GM12872 (cell line): ENCODE measurements at regions not wholly inside any gene's neighbourhood (a gene's known extent, or its start where the extent isn't known, plus 50 kb on each side); places are given as distances from the start of the nearest gene placed in this dataset.

ENCODE experiments used
- TF ChIP-seq, protein P1 (sequence below): IDR thresholded peaks from 3 replicates; pipeline ENCODE4 v1.5.1; 2011; ENCODE audit warnings: low read depth, mild to moderate bottlenecking, low read length, moderate library complexity; ENCODE audit not compliant: insufficient read depth

DNA sequence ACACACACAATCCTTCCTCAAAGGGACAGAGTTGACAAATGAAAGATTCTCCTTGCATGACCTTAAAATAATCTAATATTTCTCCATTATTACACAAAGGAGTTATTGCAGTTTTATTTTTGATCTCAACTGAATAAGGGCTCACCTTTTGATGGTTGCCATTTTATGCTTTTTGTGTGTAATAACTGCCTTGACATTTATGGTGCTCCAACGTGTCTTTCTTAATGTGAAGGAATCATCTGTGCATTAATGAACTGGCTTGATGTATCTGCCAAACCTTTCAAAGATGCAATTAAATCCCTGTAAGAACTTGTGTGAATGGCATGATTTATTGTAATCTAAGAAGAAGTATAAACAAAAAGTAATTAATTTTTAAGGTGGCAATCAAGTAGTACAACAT lies 1519.8 kb upstream of the CDH9 start:
- TF ChIP-seq, protein P1, sequence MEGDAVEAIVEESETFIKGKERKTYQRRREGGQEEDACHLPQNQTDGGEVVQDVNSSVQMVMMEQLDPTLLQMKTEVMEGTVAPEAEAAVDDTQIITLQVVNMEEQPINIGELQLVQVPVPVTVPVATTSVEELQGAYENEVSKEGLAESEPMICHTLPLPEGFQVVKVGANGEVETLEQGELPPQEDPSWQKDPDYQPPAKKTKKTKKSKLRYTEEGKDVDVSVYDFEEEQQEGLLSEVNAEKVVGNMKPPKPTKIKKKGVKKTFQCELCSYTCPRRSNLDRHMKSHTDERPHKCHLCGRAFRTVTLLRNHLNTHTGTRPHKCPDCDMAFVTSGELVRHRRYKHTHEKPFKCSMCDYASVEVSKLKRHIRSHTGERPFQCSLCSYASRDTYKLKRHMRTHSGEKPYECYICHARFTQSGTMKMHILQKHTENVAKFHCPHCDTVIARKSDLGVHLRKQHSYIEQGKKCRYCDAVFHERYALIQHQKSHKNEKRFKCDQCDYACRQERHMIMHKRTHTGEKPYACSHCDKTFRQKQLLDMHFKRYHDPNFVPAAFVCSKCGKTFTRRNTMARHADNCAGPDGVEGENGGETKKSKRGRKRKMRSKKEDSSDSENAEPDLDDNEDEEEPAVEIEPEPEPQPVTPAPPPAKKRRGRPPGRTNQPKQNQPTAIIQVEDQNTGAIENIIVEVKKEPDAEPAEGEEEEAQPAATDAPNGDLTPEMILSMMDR: no peak

DNA sequence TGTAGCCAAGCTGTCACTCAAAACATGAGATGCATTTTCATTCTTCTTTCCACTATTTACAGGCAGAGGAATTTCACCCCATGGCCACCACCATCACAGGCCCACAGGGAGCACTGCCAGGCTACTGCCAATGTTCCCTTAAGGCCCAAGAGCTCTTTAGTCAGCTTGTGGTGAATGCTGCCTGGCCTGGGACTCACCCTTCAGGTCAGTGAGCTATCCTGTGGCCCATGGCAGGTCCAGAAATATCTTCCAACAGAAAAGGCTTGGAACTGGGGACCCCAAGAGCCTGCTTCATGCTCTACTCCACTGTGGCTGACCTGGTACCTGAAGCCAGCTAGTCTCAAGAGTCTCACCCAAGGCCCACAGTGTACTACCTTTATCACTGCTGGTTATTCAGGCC lies 1518.7 kb upstream of the CDH9 start:
- TF ChIP-seq, protein P1: no peak

DNA sequence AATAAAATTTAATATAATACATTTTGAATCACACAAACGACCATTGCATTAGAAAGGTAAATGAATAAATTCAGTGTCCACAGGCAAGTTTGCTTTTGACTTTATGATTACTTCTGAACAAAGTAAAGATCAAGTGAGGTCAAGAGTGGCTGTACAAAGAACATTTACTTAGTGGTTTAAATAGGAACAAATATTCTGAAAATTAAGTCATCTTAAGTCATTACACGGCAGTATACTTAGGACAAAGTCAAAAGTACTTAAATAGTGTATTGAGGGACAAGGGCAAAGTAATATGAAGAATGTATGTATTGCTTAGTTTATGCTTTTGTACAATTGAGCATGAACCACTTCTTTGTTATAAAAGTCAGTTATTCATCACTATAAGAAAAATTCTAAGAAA lies 1511.2 kb upstream of the CDH9 start:
- TF ChIP-seq, protein P1: no peak

DNA sequence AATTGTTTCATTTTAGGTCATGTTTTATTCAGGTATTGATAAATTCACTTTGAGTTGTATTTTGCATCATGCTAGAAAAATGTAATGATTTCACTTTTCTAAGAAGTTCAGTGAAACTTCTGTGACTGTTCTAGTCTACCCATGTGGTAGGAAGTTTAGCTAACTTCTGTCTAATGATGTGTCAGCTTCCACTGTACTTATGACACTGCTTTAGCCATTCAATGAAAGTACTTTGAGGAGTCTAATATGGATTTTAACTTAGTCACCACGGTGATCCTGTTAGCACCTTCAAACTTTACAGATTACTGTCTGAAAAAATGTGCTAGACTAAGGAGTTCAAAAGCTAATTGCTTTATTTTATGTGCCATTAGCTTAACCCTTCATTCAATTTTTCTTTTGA lies 1510.5 kb upstream of the CDH9 start:
- TF ChIP-seq, protein P1: no peak

DNA sequence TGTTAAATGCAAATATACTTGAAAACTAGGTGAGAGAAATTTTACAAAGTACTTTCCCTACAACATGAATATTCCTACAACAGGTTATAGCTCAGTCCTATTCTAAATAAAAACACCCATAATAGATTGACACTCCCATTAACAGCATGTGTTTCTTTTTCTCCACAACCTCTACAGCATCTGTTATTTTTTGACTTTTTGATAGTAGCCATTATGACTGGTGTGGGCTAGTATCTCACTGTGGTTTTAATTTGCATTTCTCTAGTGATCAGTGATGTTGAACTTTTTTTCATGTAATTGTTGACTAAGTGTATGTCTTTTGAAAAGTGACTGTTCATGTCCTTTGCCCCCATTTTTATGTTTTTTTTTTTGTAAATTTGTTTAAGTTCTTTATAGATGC lies 1506.1 kb upstream of the CDH9 start:
- TF ChIP-seq, protein P1: no peak

DNA sequence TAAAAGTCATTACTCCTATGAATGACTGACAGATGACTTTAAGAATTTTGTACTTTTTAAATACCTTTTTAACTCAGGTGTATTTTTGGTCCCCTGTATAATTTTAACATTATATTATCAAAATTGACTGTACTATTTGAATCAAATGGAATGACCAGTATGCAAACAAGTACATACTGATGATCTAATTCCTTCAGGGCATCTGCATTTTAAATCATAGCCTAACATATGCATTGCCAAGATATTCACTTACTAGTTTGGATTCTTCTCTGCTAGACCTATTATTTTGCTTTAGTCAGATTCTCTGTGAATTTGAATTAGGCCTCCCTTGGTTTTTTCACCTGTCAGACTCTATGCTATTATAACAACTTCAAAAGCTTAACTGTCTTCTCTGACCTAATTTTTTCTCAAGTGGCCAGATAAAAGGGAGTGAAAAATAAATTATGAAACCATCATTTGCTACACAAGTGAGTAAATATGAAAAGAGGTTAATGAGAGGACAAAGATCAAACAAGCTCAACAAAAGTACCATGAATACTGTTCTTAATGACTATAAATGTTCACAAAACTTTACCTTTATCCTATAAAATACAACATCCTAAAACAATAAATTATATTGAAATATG lies 1505.2 kb upstream of the CDH9 start:
- TF ChIP-seq, protein P1: no peak

DNA sequence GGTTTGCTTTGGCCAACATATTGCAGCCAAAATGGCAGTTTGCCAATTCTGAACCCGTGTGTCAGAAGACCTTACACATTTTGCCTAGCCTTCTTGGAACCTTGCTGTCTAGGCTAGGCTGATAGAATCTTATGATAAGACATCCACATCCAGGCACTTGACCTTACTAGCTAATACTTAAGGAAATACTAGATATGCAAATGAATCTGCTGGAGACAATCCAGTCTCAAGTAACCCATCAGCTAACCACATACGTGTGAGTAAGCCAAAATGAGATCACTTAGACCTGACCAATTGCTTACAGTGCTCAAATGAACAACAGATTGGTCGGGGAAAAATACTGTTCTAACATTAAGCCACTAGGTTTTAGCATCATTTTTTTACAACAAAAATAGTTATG lies 1504.6 kb upstream of the CDH9 start:
- TF ChIP-seq, protein P1: no peak
